OCI-LY3 (cell line): ENCODE measurements at regions not wholly inside any gene's neighbourhood (a gene's known extent, or its start where the extent isn't known, plus 50 kb on each side); places are given as distances from the start of the nearest gene placed in this dataset.

Source experiments
- H2AFZ ChIP-seq: fragments of 200-600, 300-600 bp; shearing (Covaris generic); 2 replicates; pipeline ENCODE4 v1.6.0; 2014; ENCODE audit warnings: antibody characterized with exemption, low read depth, low read length
- H3K27ac ChIP-seq: fragments of 200-600, 300-600 bp; sonication (generic); 2 replicates; pipeline ENCODE4 v1.5.1; 2014; ENCODE audit warnings: mild to moderate bottlenecking, low read length, moderate library complexity, mixed read lengths
- H3K27me3 ChIP-seq: fragments of 200-600, 300-600 bp; sonication (generic); 2 replicates; pipeline ENCODE4 v1.6.1; 2014; ENCODE audit warnings: low read depth, low read length, mixed read lengths
- H3K36me3 ChIP-seq: fragments of 200-600, 300-600 bp; sonication (generic); replicated peaks from 2 replicates; pipeline ENCODE3; 2014; ENCODE audit warnings: low read depth, low read length, mixed read lengths
- H3K4me1 ChIP-seq: fragments of 300-600, 200-600 bp; sonication (generic); 2 replicates; pipeline ENCODE4 v1.6.1; 2014; ENCODE audit warnings: low read length, mixed read lengths
- H3K4me2 ChIP-seq: fragments of 200-600, 300-600 bp; sonication (generic); 2 replicates; pipeline ENCODE4 v1.6.1; 2014; ENCODE audit warnings: low read length, mixed read lengths
- H3K4me3 ChIP-seq: fragments of 300-600, 200-600 bp; sonication (generic); 2 replicates; pipeline ENCODE4 v1.5.1; 2014; ENCODE audit warnings: antibody characterized with exemption, mild to moderate bottlenecking, low read length, moderate library complexity
- H3K79me2 ChIP-seq: fragments of 300-600, 200-600 bp; shearing (Covaris generic); 2 replicates; pipeline ENCODE4 v1.6.1; 2014; ENCODE audit warnings: mild to moderate bottlenecking, low read length, mixed read lengths
- H3K9ac ChIP-seq: fragments of 300-600, 200-600 bp; shearing (Covaris generic); 2 replicates; pipeline ENCODE4 v1.6.0; 2014; ENCODE audit warnings: mild to moderate bottlenecking, low read length, moderate library complexity
- H3K9me3 ChIP-seq: fragments of 200-600, 300-600 bp; shearing (Covaris generic); 2 replicates; pipeline ENCODE4 v1.6.1; 2014; ENCODE audit warnings: low read length, mixed read lengths; ENCODE audit not compliant: insufficient read depth
- H4K20me1 ChIP-seq: fragments of 200-600, 300-600 bp; sonication (generic); 2 replicates; pipeline ENCODE4 v1.6.1; 2016; ENCODE audit warnings: low read length, mixed read lengths; ENCODE audit not compliant: insufficient read depth
- EZH2phosphoT487 ChIP-seq: fragments of 200-600 bp; shearing (Covaris generic); IDR thresholded peaks from 2 replicates; pipeline ENCODE4 v1.6.1; 2018; ENCODE audit warnings: antibody characterized with exemption, mixed run types, low read depth
- TF ChIP-seq, protein P1 (sequence below): fragments of 200-600, 300-600 bp; sonication (generic); IDR thresholded peaks from 2 replicates; pipeline ENCODE4 v1.5.1; 2014; ENCODE audit warnings: antibody characterized with exemption, low read length, low read depth

DNA sequence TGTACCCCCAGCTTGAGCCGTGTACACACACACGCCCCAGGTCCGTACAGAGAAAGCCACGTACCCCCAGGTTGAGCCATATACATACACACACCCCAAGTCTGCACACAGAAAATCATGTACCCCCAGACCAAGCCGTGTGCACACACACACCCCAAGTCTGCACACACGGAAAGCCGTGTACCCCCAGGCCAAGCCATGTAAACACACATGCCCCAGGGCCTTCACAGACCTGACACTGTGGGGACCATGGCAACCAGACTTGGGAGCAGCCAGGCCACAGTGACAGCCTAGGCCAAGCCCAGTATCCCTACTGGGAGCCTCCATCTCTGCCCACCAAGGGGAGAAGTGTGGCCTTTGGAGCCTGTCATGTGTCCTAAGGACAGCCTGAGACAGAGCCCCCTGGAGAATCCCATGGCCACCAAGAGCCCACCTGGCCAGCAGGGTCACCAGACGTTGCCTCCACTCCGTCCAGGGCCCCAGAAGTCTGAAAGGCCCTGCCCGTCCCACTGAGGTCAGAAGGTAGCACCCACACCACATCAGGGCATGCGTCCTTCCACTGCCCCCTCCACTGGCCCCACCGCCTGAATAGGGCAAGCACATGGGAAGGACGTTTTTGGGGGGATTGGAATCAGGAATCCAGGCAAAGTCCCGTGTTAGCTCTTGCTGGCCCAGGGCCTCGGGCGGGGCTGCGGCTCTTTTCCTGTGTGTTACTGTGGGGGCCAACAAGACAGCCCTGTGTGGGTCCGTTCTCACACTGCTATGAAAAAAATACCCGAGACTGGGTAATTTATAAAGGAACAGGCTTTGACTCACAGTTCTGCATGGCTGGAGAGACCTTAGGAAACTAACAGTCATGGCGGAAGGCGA, 636.7 kb downstream of the TBC1D22A start:
- Histone ChIP-seq H3K9ac (no peak overlapping the region), H2AFZ (no peak overlapping the region), H3K4me1 (no peaks in the 10 kb centered on the region), H3K27me3 (no peaks in the 10 kb centered on the region), H3K9me3 (no peaks in the 10 kb centered on the region), H3K79me2 (no peaks in the 10 kb centered on the region), H3K36me3 (no peaks in the 10 kb centered on the region), H4K20me1 (no peaks in the 10 kb centered on the region), H3K27ac (no peak overlapping the region), H3K4me3 (no peak overlapping the region), H3K4me2 (no peak overlapping the region)
- TF ChIP-seq EZH2phosphoT487: no peak
- TF ChIP-seq, protein P1, sequence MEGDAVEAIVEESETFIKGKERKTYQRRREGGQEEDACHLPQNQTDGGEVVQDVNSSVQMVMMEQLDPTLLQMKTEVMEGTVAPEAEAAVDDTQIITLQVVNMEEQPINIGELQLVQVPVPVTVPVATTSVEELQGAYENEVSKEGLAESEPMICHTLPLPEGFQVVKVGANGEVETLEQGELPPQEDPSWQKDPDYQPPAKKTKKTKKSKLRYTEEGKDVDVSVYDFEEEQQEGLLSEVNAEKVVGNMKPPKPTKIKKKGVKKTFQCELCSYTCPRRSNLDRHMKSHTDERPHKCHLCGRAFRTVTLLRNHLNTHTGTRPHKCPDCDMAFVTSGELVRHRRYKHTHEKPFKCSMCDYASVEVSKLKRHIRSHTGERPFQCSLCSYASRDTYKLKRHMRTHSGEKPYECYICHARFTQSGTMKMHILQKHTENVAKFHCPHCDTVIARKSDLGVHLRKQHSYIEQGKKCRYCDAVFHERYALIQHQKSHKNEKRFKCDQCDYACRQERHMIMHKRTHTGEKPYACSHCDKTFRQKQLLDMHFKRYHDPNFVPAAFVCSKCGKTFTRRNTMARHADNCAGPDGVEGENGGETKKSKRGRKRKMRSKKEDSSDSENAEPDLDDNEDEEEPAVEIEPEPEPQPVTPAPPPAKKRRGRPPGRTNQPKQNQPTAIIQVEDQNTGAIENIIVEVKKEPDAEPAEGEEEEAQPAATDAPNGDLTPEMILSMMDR: no peak

DNA sequence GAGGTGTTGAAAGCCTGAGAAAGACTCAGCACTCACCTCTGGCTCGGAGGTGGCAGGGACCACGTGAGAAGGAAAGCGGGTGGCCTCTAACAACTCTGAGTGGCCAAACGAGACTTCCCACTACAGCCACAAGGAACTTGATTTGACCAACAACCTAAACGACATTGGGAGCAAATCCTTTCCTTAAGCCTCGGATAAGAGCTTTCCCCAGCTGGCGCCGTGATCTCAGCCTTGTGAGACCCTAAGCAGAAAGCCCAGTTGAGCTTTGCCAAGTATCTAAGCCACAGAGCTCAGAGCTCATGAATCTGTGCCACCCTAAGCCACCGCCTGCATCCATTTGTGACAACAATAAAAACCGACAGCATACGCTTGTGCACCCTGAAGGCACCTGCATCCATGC, 636.0 kb downstream of the TBC1D22A start:
- Histone ChIP-seq H3K4me2 (no peak overlapping the region), H4K20me1 (no peaks in the 10 kb centered on the region), H3K27me3 (no peaks in the 10 kb centered on the region), H3K4me3 (no peak overlapping the region), H2AFZ (no peak overlapping the region), H3K27ac (no peak overlapping the region), H3K79me2 (no peaks in the 10 kb centered on the region), H3K9ac (no peak overlapping the region), H3K9me3 (no peaks in the 10 kb centered on the region), H3K4me1 (no peaks in the 10 kb centered on the region), H3K36me3 (no peaks in the 10 kb centered on the region)
- TF ChIP-seq, protein P1: no peak
- no peak for TF ChIP-seq EZH2phosphoT487

DNA sequence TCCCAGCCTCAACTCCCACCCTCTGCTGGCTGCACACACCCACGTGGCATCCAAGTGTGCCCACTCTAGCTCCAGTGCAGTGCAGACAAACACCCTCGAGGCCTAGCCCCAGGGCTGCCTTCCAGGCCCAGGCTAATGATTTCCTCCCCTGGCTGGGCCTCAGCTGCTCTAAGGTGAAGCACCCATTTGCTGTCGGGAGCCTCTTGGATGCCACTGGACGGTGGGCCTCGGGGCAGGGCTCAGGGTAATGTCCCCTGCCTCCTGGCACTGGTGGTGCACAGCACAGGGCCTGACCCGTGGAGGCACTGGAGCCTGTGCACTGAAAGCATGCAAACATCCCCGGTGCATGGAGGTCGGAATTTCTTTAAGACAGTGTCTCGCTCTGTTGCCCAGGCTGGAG, 635.2 kb downstream of the TBC1D22A start:
- H3K9ac ChIP-seq: no peak overlapping the region
- H3K36me3 ChIP-seq: no peaks in the 10 kb centered on the region
- H2AFZ ChIP-seq: no peak overlapping the region
- no peak overlapping the region for H3K4me3 ChIP-seq
- no peaks in the 10 kb centered on the region for H3K4me1 ChIP-seq
- H3K79me2 ChIP-seq: no peaks in the 10 kb centered on the region
- no peak overlapping the region for H3K27ac ChIP-seq
- H3K9me3 ChIP-seq: no peaks in the 10 kb centered on the region
- no peak overlapping the region for H3K4me2 ChIP-seq
- H3K27me3 ChIP-seq: no peaks in the 10 kb centered on the region
- TF ChIP-seq EZH2phosphoT487: no peak
- TF ChIP-seq, protein P1: no peak
- H4K20me1 ChIP-seq: no peaks in the 10 kb centered on the region

DNA sequence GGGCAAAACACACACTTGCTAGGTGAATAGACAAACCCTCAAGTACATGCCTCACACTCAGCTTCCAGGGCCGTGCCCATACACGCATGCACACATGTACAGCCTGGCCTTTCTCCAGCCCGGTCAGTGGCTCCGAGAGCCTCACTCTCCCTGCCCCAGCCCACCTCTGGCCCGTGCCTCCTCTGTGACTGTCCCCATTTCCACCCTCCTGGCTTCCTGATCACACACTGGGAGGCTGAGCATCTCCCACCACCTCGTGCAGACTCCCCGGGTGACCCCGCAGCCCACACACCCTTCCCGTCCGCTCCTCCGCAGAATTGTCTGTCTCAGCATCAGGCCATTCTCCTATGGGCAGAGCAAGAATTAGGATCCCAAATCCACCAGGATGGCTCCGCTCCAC, 634.1 kb downstream of the TBC1D22A start:
- Histone ChIP-seq H3K79me2 (no peaks in the 10 kb centered on the region), H3K27ac (no peak overlapping the region), H3K27me3 (no peaks in the 10 kb centered on the region), H2AFZ (no peak overlapping the region), H4K20me1 (no peaks in the 10 kb centered on the region), H3K4me1 (no peaks in the 10 kb centered on the region), H3K4me2 (no peak overlapping the region), H3K4me3 (no peak overlapping the region), H3K36me3 (no peaks in the 10 kb centered on the region), H3K9me3 (no peaks in the 10 kb centered on the region), H3K9ac (no peak overlapping the region)
- no peak for TF ChIP-seq EZH2phosphoT487
- TF ChIP-seq, protein P1: no peak
